ENCODE measurements at regions not wholly inside any gene's neighbourhood (a gene's known extent, or its start where the extent isn't known, plus 50 kb on each side); places are given as distances from the start of the nearest gene placed in this dataset.
"Not testable (repeated sequence)": the region's sequence is repeated elsewhere in the genome, so short reads cannot be mapped to it uniquely, and the experiment has no call there.

DNA sequence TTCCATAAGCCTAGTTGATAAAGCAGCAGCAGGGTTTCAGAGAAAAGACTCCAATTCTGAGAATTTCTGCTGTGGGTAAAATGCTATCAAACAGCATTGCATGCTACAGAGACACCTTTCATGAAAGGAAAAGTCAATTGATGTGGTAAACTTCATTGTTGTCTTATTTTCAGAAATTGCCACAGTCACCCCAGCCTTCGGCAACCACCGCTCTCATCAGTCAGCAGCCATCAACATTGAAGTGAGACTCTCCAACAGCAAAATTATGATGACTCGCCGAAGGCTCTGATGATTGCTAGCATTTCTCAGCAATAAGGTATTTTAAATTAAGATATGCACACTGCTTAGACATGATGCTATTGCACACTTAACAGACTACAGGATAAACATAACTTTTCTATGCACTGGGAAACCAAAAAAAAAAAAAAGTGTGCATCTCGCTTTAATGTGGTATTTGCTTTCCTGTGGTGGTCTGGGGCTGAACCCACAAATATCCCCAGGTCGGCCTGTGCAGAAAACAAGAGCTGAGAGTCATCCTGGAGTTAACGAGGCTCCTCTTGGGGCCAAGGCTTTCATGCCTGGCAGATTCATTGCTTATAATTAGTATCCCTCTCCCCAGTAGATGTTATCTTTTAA is 192.1 kb downstream of the CTTN start:
- Histone ChIP-seq H3K27ac (ENCODE audit: low read depth) (no peak overlapping the region), H3K4me1 (ENCODE audit: insufficient read depth) (no peaks in the 10 kb centered on the region), H3K36me3 (ENCODE audit: insufficient read depth) (no peaks in the 10 kb centered on the region), H3K4me3 (ENCODE audit: low read depth, low read length) (no peak overlapping the region)
- no peak for DNase-seq (ENCODE audit: extremely low spot score)
- 79% methylated on average over 7 of the region's 7 CpGs for WGBS

- DNase-seq (ENCODE audit: extremely low spot score), result no peak
- H3K4me3 ChIP-seq (ENCODE audit: low read depth, low read length), result no peak overlapping the region
- no peaks in the 10 kb centered on the region for H3K36me3 ChIP-seq (ENCODE audit: insufficient read depth)
- H3K27ac ChIP-seq (ENCODE audit: low read depth), result no peak overlapping the region
- H3K4me1 ChIP-seq (ENCODE audit: insufficient read depth), result no peaks in the 10 kb centered on the region
- WGBS, result 86% methylated on average over 17 of the region's 17 CpGs
Observed at GRCh38 chr11:70592641-70593165, 194.4 kb downstream of the CTTN start.

- Histone ChIP-seq H3K4me3 (ENCODE audit: low read depth, low read length) (no peak overlapping the region), H3K36me3 (ENCODE audit: insufficient read depth) (no peaks in the 10 kb centered on the region), H3K27ac (ENCODE audit: low read depth) (no peak overlapping the region), H3K4me1 (ENCODE audit: insufficient read depth) (no peaks in the 10 kb centered on the region)
- WGBS, result 84% methylated on average over 10 of the region's 10 CpGs
- DNase-seq (ENCODE audit: extremely low spot score), result no peak
Observed at GRCh38 chr11:70593446-70593983, 195.2 kb downstream of the CTTN start.

- WGBS, result 91% methylated on average over 16 of the region's 16 CpGs
Observed at GRCh38 chr11:70594031-70594430, 195.7 kb downstream of the CTTN start.

DNA sequence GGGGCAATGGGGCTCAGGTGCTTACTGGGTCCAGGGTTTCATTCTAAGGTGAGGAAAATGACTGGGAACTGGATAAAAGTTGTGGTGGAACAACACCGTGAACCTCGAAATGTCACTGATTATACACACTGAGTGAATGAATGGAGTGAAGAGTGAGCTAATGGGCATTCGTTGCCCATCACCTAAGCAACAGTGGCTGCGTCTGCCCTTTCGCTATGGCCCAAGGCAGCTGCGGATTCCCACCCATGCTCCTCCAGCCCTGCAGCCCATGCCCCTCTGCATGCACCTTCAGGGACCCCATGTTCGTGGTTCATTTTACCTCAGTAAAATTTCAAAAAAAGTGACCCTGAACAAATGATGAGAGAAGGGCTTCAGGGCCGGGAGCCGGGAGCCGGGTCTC is 196.3 kb downstream of the CTTN start:
- Histone ChIP-seq H3K4me3 (ENCODE audit: low read depth, low read length) (no peak overlapping the region), H3K36me3 (ENCODE audit: insufficient read depth) (no peaks in the 10 kb centered on the region), H3K4me1 (ENCODE audit: insufficient read depth) (no peaks in the 10 kb centered on the region), H3K27ac (ENCODE audit: low read depth) (no peak overlapping the region)
- DNase-seq (ENCODE audit: extremely low spot score), result no peak
- WGBS, result 88% methylated on average over 10 of the region's 10 CpGs

More at GRCh38 chr11:70594031-70594430, 195.7 kb downstream of the CTTN start:
- no peak for DNase-seq (ENCODE audit: extremely low spot score)
- Histone ChIP-seq H3K4me3 (ENCODE audit: low read depth, low read length) (no peak overlapping the region), H3K36me3 (ENCODE audit: insufficient read depth) (no peaks in the 10 kb centered on the region), H3K4me1 (ENCODE audit: insufficient read depth) (no peaks in the 10 kb centered on the region), H3K27ac (ENCODE audit: low read depth) (no peak overlapping the region)

DNA sequence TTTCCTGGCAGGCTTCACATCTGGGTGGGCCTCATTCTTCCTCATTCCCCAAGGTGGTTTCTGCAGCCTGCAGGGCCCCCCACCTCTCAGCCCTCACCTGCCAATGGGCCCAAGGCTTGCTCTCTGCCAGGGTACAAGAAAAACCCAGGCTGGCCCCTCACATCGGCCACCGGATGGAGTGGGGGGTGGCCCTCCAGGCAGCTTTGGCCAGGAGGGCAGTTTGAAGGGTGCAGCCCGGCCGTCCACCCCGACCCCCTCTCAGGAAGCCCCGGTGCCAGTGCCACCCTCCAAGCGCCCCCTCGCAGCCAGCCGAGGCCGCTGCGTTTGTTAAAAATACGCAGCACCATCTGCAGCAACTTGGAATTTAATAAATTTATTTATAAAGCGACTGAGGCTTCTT is 196.7 kb downstream of the CTTN start:
- Histone ChIP-seq H3K4me1 (ENCODE audit: insufficient read depth) (no peaks in the 10 kb centered on the region), H3K4me3 (ENCODE audit: low read depth, low read length) (no peak overlapping the region), H3K36me3 (ENCODE audit: insufficient read depth) (no peaks in the 10 kb centered on the region), H3K27ac (ENCODE audit: low read depth) (no peak overlapping the region)
- WGBS, result 82% methylated on average over 13 of the region's 13 CpGs
- DNase-seq (ENCODE audit: extremely low spot score), result no peak

GRCh38 chr11:70595452-70595851 is 197.1 kb downstream of the CTTN start:
- WGBS, result 58% methylated on average over 12 of the region's 12 CpGs
- no peak for DNase-seq (ENCODE audit: extremely low spot score)
- Histone ChIP-seq H3K4me1 (ENCODE audit: insufficient read depth) (no peaks in the 10 kb centered on the region), H3K36me3 (ENCODE audit: insufficient read depth) (no peaks in the 10 kb centered on the region), H3K4me3 (ENCODE audit: low read depth, low read length) (no peak overlapping the region), H3K27ac (ENCODE audit: low read depth) (no peak overlapping the region)

DNA sequence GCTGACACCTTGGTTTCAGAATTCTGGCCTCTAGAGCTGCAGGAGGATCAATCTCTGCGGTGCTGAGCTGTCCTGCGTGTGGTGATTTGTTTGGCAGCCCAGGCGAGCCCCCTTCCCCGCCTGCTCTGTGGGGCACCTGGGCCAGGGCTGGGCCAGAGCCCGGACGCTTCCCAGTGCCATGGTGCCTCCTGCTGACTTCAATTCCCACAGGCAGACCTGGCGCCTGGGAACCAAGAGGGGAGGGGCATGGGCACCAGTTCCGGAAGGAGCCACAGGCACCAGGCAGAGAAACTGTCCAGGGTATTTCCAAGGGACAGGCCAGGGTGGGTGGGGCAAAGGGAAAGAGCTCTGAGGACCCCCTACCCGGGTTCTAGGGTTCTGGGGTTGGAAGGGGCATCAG is 197.8 kb downstream of the CTTN start:
- 81% methylated on average over 9 of the region's 9 CpGs for WGBS

DNA sequence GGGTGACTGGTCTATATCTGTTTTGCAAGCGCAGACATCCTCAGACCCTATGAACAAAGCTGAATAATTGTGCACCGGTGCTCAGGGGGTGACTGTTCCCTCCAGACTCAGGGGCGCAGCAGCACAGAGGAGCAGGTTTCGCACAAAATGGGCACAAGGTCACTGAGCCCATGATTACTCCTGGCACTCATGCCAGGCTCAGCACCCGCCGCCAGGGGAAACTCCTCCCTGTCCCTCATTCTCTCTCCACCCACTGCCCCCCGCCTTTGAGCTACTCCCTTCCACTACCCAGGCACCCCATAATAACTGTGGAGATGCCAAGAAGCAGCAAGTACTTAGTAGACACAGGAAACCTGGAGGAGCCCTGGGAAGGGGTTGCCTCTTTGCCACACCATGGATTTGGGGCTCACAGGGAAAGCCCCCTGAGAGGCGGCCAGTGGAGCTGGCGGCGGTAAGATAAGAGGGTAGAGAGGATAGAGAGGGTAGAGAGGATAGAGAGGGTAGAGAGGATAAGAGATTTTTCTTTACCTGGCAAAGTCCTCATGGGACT is 198.8 kb downstream of the CTTN start:
- Histone ChIP-seq H3K4me3 (ENCODE audit: low read depth, low read length) (no peak overlapping the region), H3K4me1 (ENCODE audit: insufficient read depth) (no peaks in the 10 kb centered on the region), H3K36me3 (ENCODE audit: insufficient read depth) (no peaks in the 10 kb centered on the region), H3K27ac (ENCODE audit: low read depth) (no peak overlapping the region)
- 92% methylated on average over 10 of the region's 10 CpGs for WGBS
- no peak for DNase-seq (ENCODE audit: extremely low spot score)

More for the DNA sequence above, 197.8 kb downstream of the CTTN start:
- DNase-seq (ENCODE audit: extremely low spot score), result no peak
- H3K4me1 ChIP-seq (ENCODE audit: insufficient read depth), result no peaks in the 10 kb centered on the region
- H3K27ac ChIP-seq (ENCODE audit: low read depth), result no peak overlapping the region
- H3K36me3 ChIP-seq (ENCODE audit: insufficient read depth), result no peaks in the 10 kb centered on the region
- H3K4me3 ChIP-seq (ENCODE audit: low read depth, low read length), result no peak overlapping the region

GRCh38 chr11:70597751-70598625 is 199.7 kb downstream of the CTTN start:
- H3K4me3 ChIP-seq (ENCODE audit: low read depth, low read length), result no peak overlapping the region
- no peak for DNase-seq (ENCODE audit: extremely low spot score)
- 79% methylated on average over 20 of the region's 20 CpGs for WGBS
- H3K4me1 ChIP-seq (ENCODE audit: insufficient read depth), result no peaks in the 10 kb centered on the region
- H3K36me3 ChIP-seq (ENCODE audit: insufficient read depth), result no peaks in the 10 kb centered on the region
- H3K27ac ChIP-seq (ENCODE audit: low read depth), result no peak overlapping the region

DNA sequence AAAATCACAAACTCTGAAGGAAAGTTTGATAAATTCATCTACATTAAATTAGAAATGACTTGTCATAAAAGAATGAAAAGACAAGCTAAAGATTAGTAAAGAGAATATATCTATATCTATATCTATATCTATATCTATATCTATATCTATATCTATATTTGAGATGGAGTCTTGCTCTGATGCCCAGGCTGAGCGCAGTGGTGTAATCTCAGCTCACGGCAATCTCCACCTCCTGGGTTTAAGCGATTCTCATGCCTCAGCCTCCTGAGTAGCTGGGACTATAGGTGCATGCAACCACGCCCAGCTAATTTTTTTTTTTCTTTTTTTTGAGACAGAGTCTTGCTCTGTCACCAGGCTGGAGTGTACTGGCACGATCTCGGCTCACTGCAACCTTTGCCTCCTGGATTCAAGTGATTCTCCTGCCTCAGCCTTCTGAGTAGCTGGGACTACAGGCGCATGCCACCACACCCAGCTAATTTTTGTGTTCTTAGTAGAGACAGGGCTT is 202.6 kb downstream of the CTTN start:
- not testable (repeated sequence) for DNase-seq (ENCODE audit: extremely low spot score); H3K27ac ChIP-seq (ENCODE audit: low read depth); H3K4me3 ChIP-seq (ENCODE audit: low read depth, low read length); H3K36me3 ChIP-seq (ENCODE audit: insufficient read depth); H3K4me1 ChIP-seq (ENCODE audit: insufficient read depth)
- 91% methylated on average over 7 of the region's 7 CpGs for WGBS

- no peak overlapping the region for H3K27ac ChIP-seq (ENCODE audit: low read depth)
- H3K36me3 ChIP-seq (ENCODE audit: insufficient read depth), result no peaks in the 10 kb centered on the region
- no peak overlapping the region for H3K4me3 ChIP-seq (ENCODE audit: low read depth, low read length)
- no peaks in the 10 kb centered on the region for H3K4me1 ChIP-seq (ENCODE audit: insufficient read depth)
- WGBS, result 73% methylated on average over 11 of the region's 11 CpGs
- DNase-seq (ENCODE audit: extremely low spot score), result no peak
Observed at GRCh38 chr11:70601861-70602538, 203.7 kb downstream of the CTTN start.

- WGBS, result 77% methylated on average over 10 of the region's 10 CpGs
- H3K4me1 ChIP-seq (ENCODE audit: insufficient read depth), result no peaks in the 10 kb centered on the region
- H3K27ac ChIP-seq (ENCODE audit: low read depth), result no peak overlapping the region
- H3K4me3 ChIP-seq (ENCODE audit: low read depth, low read length), result no peak overlapping the region
- no peaks in the 10 kb centered on the region for H3K36me3 ChIP-seq (ENCODE audit: insufficient read depth)
- no peak for DNase-seq (ENCODE audit: extremely low spot score)
Observed at GRCh38 chr11:70603114-70603755, 204.9 kb downstream of the CTTN start.
